ENCODE measurements at regions not wholly inside any gene's neighbourhood (a gene's known extent, or its start where the extent isn't known, plus 50 kb on each side); places are given as distances from the start of the nearest gene placed in this dataset.
"Not testable (repeated sequence)": the region's sequence is repeated elsewhere in the genome, so short reads cannot be mapped to it uniquely, and the experiment has no call there.

- H3K4me1 ChIP-seq (ENCODE audit: control insufficient read depth in 1 of 2, insufficient read depth in 2 of 2, low read depth in 1 of 2, low read length in 1 of 2), result peaks cover 0 to 19% of the 10 kb centered on the region in 2 experiments; a peak in 2 of 4 replicates
- 54% methylated on average over 7 of the region's 9 CpGs for WGBS (ENCODE audit: low lambda C conversion rate)
- H3K79me2 ChIP-seq (ENCODE audit: insufficient read depth); H3K27me3 ChIP-seq (ENCODE audit: insufficient read depth); H3K4me2 ChIP-seq; H3K9ac ChIP-seq; H3K36me3 ChIP-seq (replicated peaks in 1 of 2; ENCODE audit: control insufficient read depth in 1 of 2, insufficient read depth in 2 of 2, low read length in 1 of 2); DNase-seq; H2AFZ ChIP-seq (ENCODE audit: low read depth); H3K4me3 ChIP-seq (ENCODE audit: low read depth in 2 of 2, low read length in 1 of 2); H3K9me2 ChIP-seq; H4K20me1 ChIP-seq (ENCODE audit: insufficient read depth); H3K27ac ChIP-seq (ENCODE audit: low read depth in 2 of 2, low read length in 1 of 2); CTCF ChIA-PET; H3K9me3 ChIP-seq; POLR2A ChIA-PET; H3F3A ChIP-seq (replicated peaks; ENCODE audit: insufficient read depth): not testable (repeated sequence)
These were observed 116.5 kb upstream of the FOXD4L5 start for GRCh38 chr9:65401456-65402045.

GRCh38 chr9:65400886-65401285 lies 115.9 kb upstream of the FOXD4L5 start:
- H2AFZ ChIP-seq (ENCODE audit: low read depth), result no peak overlapping the region
- no peaks in the 10 kb centered on the region for H3F3A ChIP-seq (replicated peaks; ENCODE audit: insufficient read depth)
- no peaks in the 10 kb centered on the region for H3K79me2 ChIP-seq (ENCODE audit: insufficient read depth)
- H4K20me1 ChIP-seq (ENCODE audit: insufficient read depth), result no peaks in the 10 kb centered on the region
- H3K27ac ChIP-seq (ENCODE audit: low read depth in 2 of 2, low read length in 1 of 2), result no peak overlapping the region
- CTCF ChIA-PET, result no interaction called here
- DNase-seq, result no peak
- WGBS (ENCODE audit: low lambda C conversion rate), result 78% methylated on average over 4 of the region's 9 CpGs
- no peaks in the 10 kb centered on the region for H3K9me3 ChIP-seq
- POLR2A ChIA-PET, result no interaction called here
- H3K9me2 ChIP-seq, result no peaks in the 10 kb centered on the region
- H3K4me1 ChIP-seq (ENCODE audit: control insufficient read depth in 1 of 2, insufficient read depth in 2 of 2, low read depth in 1 of 2, low read length in 1 of 2), result peaks cover 0 to 12% of the 10 kb centered on the region in 2 experiments; a peak in 2 of 4 replicates
- H3K27me3 ChIP-seq (ENCODE audit: insufficient read depth), result no peaks in the 10 kb centered on the region; the same call in 1 of the 2 replicates
- H3K4me3 ChIP-seq (ENCODE audit: low read depth in 2 of 2, low read length in 1 of 2), result no peak overlapping the region
- H3K36me3 ChIP-seq (replicated peaks in 1 of 2; ENCODE audit: control insufficient read depth in 1 of 2, insufficient read depth in 2 of 2, low read length in 1 of 2), result no peaks in the 10 kb centered on the region
- no peak for TF ChIP-seq NRF1 (IDR thresholded peaks at IDR 0.05; ENCODE audit: low read depth, low read length)
- TF ChIP-seq YY1 (IDR thresholded peaks at IDR 0.05; ENCODE audit: low read depth), result no peak
- TF ChIP-seq, protein P1, sequence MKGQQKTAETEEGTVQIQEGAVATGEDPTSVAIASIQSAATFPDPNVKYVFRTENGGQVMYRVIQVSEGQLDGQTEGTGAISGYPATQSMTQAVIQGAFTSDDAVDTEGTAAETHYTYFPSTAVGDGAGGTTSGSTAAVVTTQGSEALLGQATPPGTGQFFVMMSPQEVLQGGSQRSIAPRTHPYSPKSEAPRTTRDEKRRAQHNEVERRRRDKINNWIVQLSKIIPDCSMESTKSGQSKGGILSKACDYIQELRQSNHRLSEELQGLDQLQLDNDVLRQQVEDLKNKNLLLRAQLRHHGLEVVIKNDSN (IDR thresholded peaks at IDR 0.05; ENCODE audit: borderline replicate concordance, low read depth), result no peak
- TF ChIP-seq TAF1 (IDR thresholded peaks at IDR 0.05; ENCODE audit: borderline replicate concordance, low read depth, low read length), result no peak
- TF ChIP-seq, protein P2, sequence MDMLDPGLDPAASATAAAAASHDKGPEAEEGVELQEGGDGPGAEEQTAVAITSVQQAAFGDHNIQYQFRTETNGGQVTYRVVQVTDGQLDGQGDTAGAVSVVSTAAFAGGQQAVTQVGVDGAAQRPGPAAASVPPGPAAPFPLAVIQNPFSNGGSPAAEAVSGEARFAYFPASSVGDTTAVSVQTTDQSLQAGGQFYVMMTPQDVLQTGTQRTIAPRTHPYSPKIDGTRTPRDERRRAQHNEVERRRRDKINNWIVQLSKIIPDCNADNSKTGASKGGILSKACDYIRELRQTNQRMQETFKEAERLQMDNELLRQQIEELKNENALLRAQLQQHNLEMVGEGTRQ (IDR thresholded peaks at IDR 0.05; ENCODE audit: borderline replicate concordance, low read depth, low read length), result no peak
- TF ChIP-seq FOXJ3 (CRISPR knock-in tag; IDR thresholded peaks at IDR 0.05), result no peak
- TF ChIP-seq MEF2A (IDR thresholded peaks at IDR 0.05; ENCODE audit: borderline replicate concordance, low read depth), result no peak
- no peak for TF ChIP-seq RFX5 (IDR thresholded peaks at IDR 0.05; ENCODE audit: low read length)
- TF ChIP-seq, protein P3, sequence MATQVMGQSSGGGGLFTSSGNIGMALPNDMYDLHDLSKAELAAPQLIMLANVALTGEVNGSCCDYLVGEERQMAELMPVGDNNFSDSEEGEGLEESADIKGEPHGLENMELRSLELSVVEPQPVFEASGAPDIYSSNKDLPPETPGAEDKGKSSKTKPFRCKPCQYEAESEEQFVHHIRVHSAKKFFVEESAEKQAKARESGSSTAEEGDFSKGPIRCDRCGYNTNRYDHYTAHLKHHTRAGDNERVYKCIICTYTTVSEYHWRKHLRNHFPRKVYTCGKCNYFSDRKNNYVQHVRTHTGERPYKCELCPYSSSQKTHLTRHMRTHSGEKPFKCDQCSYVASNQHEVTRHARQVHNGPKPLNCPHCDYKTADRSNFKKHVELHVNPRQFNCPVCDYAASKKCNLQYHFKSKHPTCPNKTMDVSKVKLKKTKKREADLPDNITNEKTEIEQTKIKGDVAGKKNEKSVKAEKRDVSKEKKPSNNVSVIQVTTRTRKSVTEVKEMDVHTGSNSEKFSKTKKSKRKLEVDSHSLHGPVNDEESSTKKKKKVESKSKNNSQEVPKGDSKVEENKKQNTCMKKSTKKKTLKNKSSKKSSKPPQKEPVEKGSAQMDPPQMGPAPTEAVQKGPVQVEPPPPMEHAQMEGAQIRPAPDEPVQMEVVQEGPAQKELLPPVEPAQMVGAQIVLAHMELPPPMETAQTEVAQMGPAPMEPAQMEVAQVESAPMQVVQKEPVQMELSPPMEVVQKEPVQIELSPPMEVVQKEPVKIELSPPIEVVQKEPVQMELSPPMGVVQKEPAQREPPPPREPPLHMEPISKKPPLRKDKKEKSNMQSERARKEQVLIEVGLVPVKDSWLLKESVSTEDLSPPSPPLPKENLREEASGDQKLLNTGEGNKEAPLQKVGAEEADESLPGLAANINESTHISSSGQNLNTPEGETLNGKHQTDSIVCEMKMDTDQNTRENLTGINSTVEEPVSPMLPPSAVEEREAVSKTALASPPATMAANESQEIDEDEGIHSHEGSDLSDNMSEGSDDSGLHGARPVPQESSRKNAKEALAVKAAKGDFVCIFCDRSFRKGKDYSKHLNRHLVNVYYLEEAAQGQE (IDR thresholded peaks at IDR 0.05; ENCODE audit: low read depth, low read length), result no peak
- TF ChIP-seq FOSL2 (IDR thresholded peaks at IDR 0.05; ENCODE audit: borderline replicate concordance, low read depth), result no peak
- no peak for TF ChIP-seq EP300 (IDR thresholded peaks at IDR 0.05; ENCODE audit: borderline replicate concordance in 1 of 2, low read depth in 1 of 2, low read length in 1 of 2)
- no peak for TF ChIP-seq JUND (IDR thresholded peaks at IDR 0.05)
- TF ChIP-seq RAD21 (IDR thresholded peaks at IDR 0.05; ENCODE audit: low read length), result no peak
- TF ChIP-seq CHD2 (IDR thresholded peaks at IDR 0.05; ENCODE audit: low read length, partially characterized antibody), result no peak
- TF ChIP-seq RCOR1 (IDR thresholded peaks at IDR 0.05; ENCODE audit: low read length), result no peak
- TF ChIP-seq NFIC (IDR thresholded peaks at IDR 0.05; ENCODE audit: borderline replicate concordance), result no peak
- no peak for TF ChIP-seq GABPA (IDR thresholded peaks at IDR 0.05; ENCODE audit: low read depth)
- no peak overlapping the region for H3K4me2 ChIP-seq
- no peak overlapping the region for H3K9ac ChIP-seq

All from SK-N-SH (cell line).